ENCODE measurements at regions not wholly inside any gene's neighbourhood (a gene's known extent, or its start where the extent isn't known, plus 50 kb on each side); places are given as distances from the start of the nearest gene placed in this dataset.

GRCh38 chr5:117719413-117719812 lies 1144.8 kb upstream of the SEMA6A start:
- DNase-seq = no peak

GRCh38 chr5:117713585-117714198 lies 1139.1 kb upstream of the SEMA6A start:
- no peak for DNase-seq

- DNase-seq = no peak
These were observed 1126.4 kb upstream of the SEMA6A start for GRCh38 chr5:117701062-117701461.

GRCh38 chr5:117692606-117693005 lies 1118.0 kb upstream of the SEMA6A start:
- DNase-seq = no peak

GRCh38 chr5:117691081-117691870 lies 1116.7 kb upstream of the SEMA6A start:
- no peak for DNase-seq

- DNase-seq = no peak
These were observed 1116.0 kb upstream of the SEMA6A start for GRCh38 chr5:117690612-117691011.

GRCh38 chr5:117686926-117687325 lies 1112.3 kb upstream of the SEMA6A start:
- DNase-seq = no peak

- DNase-seq = no peak
These were observed 1107.8 kb upstream of the SEMA6A start for GRCh38 chr5:117682416-117682815.

GRCh38 chr5:117681431-117682254 lies 1107.0 kb upstream of the SEMA6A start:
- DNase-seq = no peak

GRCh38 chr5:117680426-117680825 lies 1105.8 kb upstream of the SEMA6A start:
- no peak for DNase-seq

GRCh38 chr5:117679046-117679445 lies 1104.4 kb upstream of the SEMA6A start:
- DNase-seq = no peak

GRCh38 chr5:117675646-117676045 lies 1101.0 kb upstream of the SEMA6A start:
- no peak for DNase-seq

- no peak for DNase-seq
These were observed 1096.9 kb upstream of the SEMA6A start for GRCh38 chr5:117671551-117671950.

GRCh38 chr5:117667105-117667504 lies 1092.5 kb upstream of the SEMA6A start:
- DNase-seq = no peak

- no peak for DNase-seq
These were observed 1090.5 kb upstream of the SEMA6A start for GRCh38 chr5:117665121-117665520.

GRCh38 chr5:117662361-117662760 lies 1087.7 kb upstream of the SEMA6A start:
- no peak for DNase-seq

- DNase-seq = no peak
These were observed 1082.9 kb upstream of the SEMA6A start for GRCh38 chr5:117657541-117657940.

- DNase-seq = no peak
These were observed 1078.3 kb upstream of the SEMA6A start for GRCh38 chr5:117652958-117653280.

- DNase-seq = peak; percentile 63
These were observed 1077.7 kb upstream of the SEMA6A start for GRCh38 chr5:117652036-117652957.

GRCh38 chr5:117649821-117650220 lies 1075.2 kb upstream of the SEMA6A start:
- DNase-seq = no peak

- DNase-seq = no peak
These were observed 1070.8 kb upstream of the SEMA6A start for GRCh38 chr5:117645400-117645799.

GRCh38 chr5:117638581-117638980 lies 1064.0 kb upstream of the SEMA6A start:
- no peak for DNase-seq

Measured in muscle of arm (tissue), 1 donor.